Heart right ventricle (tissue), 16 donors: ENCODE measurements at regions not wholly inside any gene's neighbourhood (a gene's known extent, or its start where the extent isn't known, plus 50 kb on each side); places are given as distances from the start of the nearest gene placed in this dataset.

Experiments
- ATAC-seq, 8 donors: fragments of 200-7000 bp; cut with Tn5 transposase; one replicate each; pipeline ENCODE4 v1.9.1; 2020; ENCODE audit warnings: mild to moderate bottlenecking in 8 of 8, moderate library complexity in 8 of 8, moderate number of reproducible peaks in 1 of 8
- DNase-seq, 2 donors: peaks; one replicate each; pipeline ENCODE4 v3.0.0-alpha.2; 2020
- H3K27ac ChIP-seq, 10 donors: fragments of 200-600 bp; sonication (generic) in 2 of 10; one replicate each; pipeline versions ENCODE4 v1.5.0 to v1.8.0; 2020 to 2022; ENCODE audit warnings: mild to moderate bottlenecking in 3 of 10
- H3K27me3 ChIP-seq, 7 donors: fragments of 200-600 bp; one replicate each; pipeline ENCODE4 v1.8.0; 2021 to 2022; ENCODE audit warnings: mild to moderate bottlenecking in 2 of 7
- H3K36me3 ChIP-seq, 9 donors: fragments of 200-600 bp; sonication (generic) in 1 of 9; one replicate each; pipeline versions ENCODE4 v1.5.0 to v1.8.0; 2020 to 2022; ENCODE audit warnings: mild to moderate bottlenecking in 2 of 9
- H3K4me1 ChIP-seq, 9 donors: fragments of 200-600 bp; sonication (generic) in 1 of 9; one replicate each; pipeline versions ENCODE4 v1.5.0 to v1.8.0; 2020 to 2022; ENCODE audit warnings: mild to moderate bottlenecking in 4 of 9
- H3K4me3 ChIP-seq, 10 donors: fragments of 200-600 bp; sonication (generic) in 2 of 10; one replicate each; pipeline versions ENCODE4 v1.5.0 to v1.8.0; 2020 to 2022; ENCODE audit warnings: mild to moderate bottlenecking in 7 of 10, moderate library complexity in 2 of 10
- H3K9me3 ChIP-seq, 11 donors: fragments of 200-600 bp in 10 of 11; sonication (generic) in 2 of 11; one replicate each; pipeline versions ENCODE4 v1.5.0 to v1.8.0; 2013 to 2022; ENCODE audit warnings: mild to moderate bottlenecking in 2 of 11, control low read depth in 1 of 11, moderate library complexity in 1 of 11
- CTCF ChIP-seq, 9 donors: fragments of 200-600 bp; sonication (generic) in 2 of 9; IDR thresholded peaks; one replicate each; pipeline versions ENCODE4 v1.5.0 to v1.8.0; 2021 to 2022; ENCODE audit warnings: antibody characterized with exemption in 9 of 9, mild to moderate bottlenecking in 5 of 9, moderate library complexity in 1 of 9
- WGBS, 2 donors: extraction: QIAGEN DNeasy Blood & Tissue Kit; methylation state at CpG; one replicate each; pipeline ENCODE4 v1.1.7; 2013; ENCODE audit warnings: inconsistent platforms in 1 of 2; 5-methylcytosine and 5-hydroxymethylcytosine counted together
- intact Hi-C, 10 donors: fragments of 100-400 bp; cut with DNase I; formaldehyde crosslinking; loops; one replicate each; pipeline versions ENCODE4 v1.11.1 to v1.14.2; 2022
- donor health status: Arrhythmogenic right ventricular cardiomyopathy.
- donor health status: ischemic (EF 13 %, LVEDD 7.1; RV severe dilation, severe dysfunction).
- donor health status: healthy with polysubstance abuse.
- donor health status: DM: no; HTN: yes; CAD: no.
- donor health status: DM: no; HTN: no; CAD: no.
- donor health status: ischemic (EF 25% LVEDD 6.9; RV normal size, moderate dysfunction).
- donor health status: ischemic (EF 25% LVEDD 5.7; RV mildly dilated, moderate dysfunction).
- donor health status: healthy.
- donor health status: DM: yes; HTN: yes; CAD: no.
- donor health status: Ischemic cardiomyopathy.
- donor health status: ischemic (EF 35%, LVEDD 5.7; RV mildly dilated, moderate dysfunction).
- donor health status: nonischemic (EF 11% LVEDD 7.7; RV severe dilation, severe dysfunction).
- donor health status: DM: yes; HTN: yes; CAD: no.
- donor health status: PGD.
- donor health status: ischemic (EF 29% LVEDD 5.4; RV normal size, mild dysfunction).
- donor health status: nonischemic (EF 23%, LVEDD 6.1; RV moderate dilation, normal function).

- no peak for TF ChIP-seq CTCF (IDR thresholded peaks at IDR 0.05)
- H3K9me3 ChIP-seq = peaks cover 0 to 62% (median 12%) of the 10 kb centered on the region in 11 donors
- 61 to 73% methylated on average over 2 of the region's 2 CpGs for WGBS, 2 donors
- H3K27ac ChIP-seq = no peak overlapping the region
- intact Hi-C loops = no loop called here
- DNase-seq (no peak), ATAC-seq (no peak)
- no peaks in the 10 kb centered on the region for H3K36me3 ChIP-seq
- no peaks in the 10 kb centered on the region for H3K4me1 ChIP-seq
- no peaks in the 10 kb centered on the region for H3K27me3 ChIP-seq
- H3K4me3 ChIP-seq = no peak overlapping the region
Measured at GRCh38 chr5:164975986-164976385, 1470.6 kb downstream of the MAT2B start.

GRCh38 chr5:164980480-164980879 is 1475.1 kb downstream of the MAT2B start:
- ATAC-seq = no peak
- no peak overlapping the region for H3K27ac ChIP-seq
- TF ChIP-seq CTCF (IDR thresholded peaks at IDR 0.05) = no peak
- no peaks in the 10 kb centered on the region for H3K27me3 ChIP-seq
- peaks cover 0 to 39% (median 5%) of the 10 kb centered on the region in 11 donors for H3K9me3 ChIP-seq
- H3K4me1 ChIP-seq = no peaks in the 10 kb centered on the region
- WGBS, 2 donors = 87 to 88% methylated on average over 2 of the region's 2 CpGs
- intact Hi-C loops = no loop called here
- no peak for DNase-seq
- no peaks in the 10 kb centered on the region for H3K36me3 ChIP-seq
- no peak overlapping the region for H3K4me3 ChIP-seq

- TF ChIP-seq CTCF (IDR thresholded peaks at IDR 0.05) = no peak
- Histone ChIP-seq H3K36me3 (no peaks in the 10 kb centered on the region), H3K4me1 (no peaks in the 10 kb centered on the region), H3K27ac (no peak overlapping the region), H3K27me3 (no peaks in the 10 kb centered on the region), H3K9me3 (no peaks in the 10 kb centered on the region), H3K4me3 (no peak overlapping the region)
- intact Hi-C loops = no loop called here
- ATAC-seq = no peak
- DNase-seq = no peak
Measured at GRCh38 chr5:164998142-164998541, 1492.7 kb downstream of the MAT2B start.

- 84 to 87% methylated on average over 7 of the region's 7 CpGs for WGBS, 2 donors
- no peak overlapping the region for H3K27ac ChIP-seq
- H3K9me3 ChIP-seq = no peaks in the 10 kb centered on the region
- H3K36me3 ChIP-seq = no peaks in the 10 kb centered on the region
- no peak overlapping the region for H3K4me3 ChIP-seq
- no peak for ATAC-seq
- intact Hi-C loops = no loop called here
- no peak for DNase-seq
- H3K27me3 ChIP-seq = no peaks in the 10 kb centered on the region
- no peak for TF ChIP-seq CTCF (IDR thresholded peaks at IDR 0.05)
- no peaks in the 10 kb centered on the region for H3K4me1 ChIP-seq
Measured at GRCh38 chr5:164998590-164998989, 1493.2 kb downstream of the MAT2B start.
